Naive thymus-derived CD4-positive, alpha-beta T cell (primary cell): ENCODE measurements at regions not wholly inside any gene's neighbourhood (a gene's known extent, or its start where the extent isn't known, plus 50 kb on each side); places are given as distances from the start of the nearest gene placed in this dataset.

Experiments
- ATAC-seq: fragments of 150-1000 bp; cut with Tn5 transposase; 2 replicates; pipeline ENCODE4 v1.10.0; 2021; ENCODE audit warnings: mild to moderate bottlenecking, moderate library complexity
- CTCF ChIA-PET: fragments of 350-600 bp; sonication (Branson Sonifier 250); formaldehyde crosslinking; loops from one replicate; lab custom pipeline; 2021; ENCODE audit warnings: antibody characterized with exemption; lab: Charles Lee
- POLR2A ChIA-PET: fragments of 350-600 bp; sonication (Branson Sonifier 250); formaldehyde crosslinking; loops from one replicate; lab custom pipeline; 2021; ENCODE audit warnings: antibody characterized with exemption, inconsistent platforms; lab: Charles Lee
- DNase-seq, 9 donors: peaks; one replicate each; pipeline versions ENCODE4 v3.0.0 to v3.0.0-alpha.2; 2020 to 2022; ENCODE audit warnings: mixed read lengths in 1 of 9
- H3K27ac ChIP-seq: one replicate; pipeline ENCODE4 v1.7.0; 2013; ENCODE audit warnings: mild to moderate bottlenecking, low read depth, low read length, moderate library complexity
- H3K27me3 ChIP-seq, 2 donors: one replicate each; pipeline ENCODE4 v1.7.0; 2013; ENCODE audit warnings: low read length in 2 of 2, mild to moderate bottlenecking in 2 of 2, moderate library complexity in 2 of 2; ENCODE audit not compliant: control insufficient read depth in 2 of 2, insufficient read depth in 2 of 2
- H3K36me3 ChIP-seq, 3 experiments: 1 replicate in 2 of 3; 2 replicates in 1 of 3; pipeline ENCODE4 v1.7.0; 2013; ENCODE audit warnings: low read length in 3 of 3, mild to moderate bottlenecking in 3 of 3, moderate library complexity in 1 of 3; ENCODE audit not compliant: insufficient read depth in 3 of 3, control insufficient read depth in 2 of 3
- H3K4me1 ChIP-seq, 2 donors: one replicate each; pipeline ENCODE4 v1.7.0; 2013; ENCODE audit warnings: low read length in 2 of 2, mild to moderate bottlenecking in 2 of 2, moderate library complexity in 1 of 2; ENCODE audit not compliant: control insufficient read depth in 2 of 2, insufficient read depth in 2 of 2
- H3K4me3 ChIP-seq: 2 replicates; pipeline ENCODE4 v1.7.0; 2013; ENCODE audit warnings: mild to moderate bottlenecking, low read length
- H3K9me3 ChIP-seq, 3 experiments: 1 replicate in 2 of 3; 2 replicates in 1 of 3; pipeline ENCODE4 v1.7.0; 2013; ENCODE audit warnings: low read length in 3 of 3; ENCODE audit not compliant: control insufficient read depth in 2 of 3
- H3K27ac Mint-ChIP-seq, 9 donors: one replicate each; pipeline ENCODE4 v1.8.0; 2020 to 2022; ENCODE audit warnings: mixed read lengths in 9 of 9, mild to moderate bottlenecking in 8 of 9, moderate library complexity in 5 of 9, inconsistent platforms in 2 of 9
- H3K27me3 Mint-ChIP-seq, 5 donors: one replicate each; pipeline ENCODE4 v1.8.0; 2021 to 2022; ENCODE audit warnings: mixed read lengths in 5 of 5, mild to moderate bottlenecking in 1 of 5
- H3K36me3 Mint-ChIP-seq, 5 donors: one replicate each; pipeline ENCODE4 v1.8.0; 2020 to 2022; ENCODE audit warnings: mixed read lengths in 5 of 5, mild to moderate bottlenecking in 3 of 5, inconsistent platforms in 1 of 5
- H3K4me1 Mint-ChIP-seq, 7 donors: one replicate each; pipeline ENCODE4 v1.8.0; 2020 to 2022; ENCODE audit warnings: mixed read lengths in 7 of 7, mild to moderate bottlenecking in 3 of 7, inconsistent platforms in 1 of 7
- H3K4me3 Mint-ChIP-seq, 10 donors: one replicate each; pipeline ENCODE4 v1.8.0; 2020 to 2022; ENCODE audit warnings: mild to moderate bottlenecking in 10 of 10, mixed read lengths in 10 of 10, moderate library complexity in 6 of 10, inconsistent platforms in 2 of 10
- H3K9me3 Mint-ChIP-seq, 11 donors: one replicate each; pipeline ENCODE4 v1.8.0; 2020 to 2022; ENCODE audit warnings: mixed read lengths in 11 of 11, mild to moderate bottlenecking in 4 of 11, inconsistent platforms in 1 of 11, moderate library complexity in 1 of 11
- intact Hi-C, 2 donors: fragments of 100-400 bp; cut with micrococcal nuclease; formaldehyde crosslinking; loops; one replicate each; pipeline ENCODE4 v1.15.1; 2023

- DNase-seq (no peak), ATAC-seq (no peak)
- Mint-ChIP-seq H3K4me3 (no peak overlapping the region), H3K27ac (no peak overlapping the region), H3K4me1 (no peaks in the 10 kb centered on the region), H3K27me3 (no peaks in the 10 kb centered on the region), H3K9me3 (peaks cover 0 to 10% (median 3%) of the 10 kb centered on the region in 11 donors), H3K36me3 (no peaks in the 10 kb centered on the region)
- no peaks in the 10 kb centered on the region for H3K27me3 ChIP-seq
- H3K9me3 ChIP-seq: no peaks in the 10 kb centered on the region
- H3K4me3 ChIP-seq: no peak overlapping the region
- ChIA-PET POLR2A (no interaction called here), CTCF (no interaction called here)
- H3K4me1 ChIP-seq: no peaks in the 10 kb centered on the region
- intact Hi-C loops: no loop called here
- H3K27ac ChIP-seq: no peak overlapping the region
- no peaks in the 10 kb centered on the region for H3K36me3 ChIP-seq
Observed at GRCh38 chr7:41351091-41351490, 351.8 kb downstream of the INHBA start.

- ChIA-PET POLR2A (no interaction called here), CTCF (no interaction called here)
- Histone ChIP-seq H3K27ac (no peak overlapping the region), H3K4me3 (no peak overlapping the region), H3K36me3 (no peaks in the 10 kb centered on the region), H3K27me3 (no peaks in the 10 kb centered on the region), H3K4me1 (no peaks in the 10 kb centered on the region), H3K9me3 (no peaks in the 10 kb centered on the region)
- H3K27me3 Mint-ChIP-seq: peaks cover 0 to 6% (median 0%) of the 10 kb centered on the region in 5 donors
- H3K4me3 Mint-ChIP-seq: no peak overlapping the region
- peaks cover 0 to 11% (median 3%) of the 10 kb centered on the region in 11 donors for H3K9me3 Mint-ChIP-seq
- intact Hi-C loops: no loop called here
- no peak for DNase-seq
- H3K4me1 Mint-ChIP-seq: no peaks in the 10 kb centered on the region
- no peak for ATAC-seq
- H3K27ac Mint-ChIP-seq: no peak overlapping the region
- H3K36me3 Mint-ChIP-seq: no peaks in the 10 kb centered on the region
Observed at GRCh38 chr7:41346878-41347277, 356.0 kb downstream of the INHBA start.

GRCh38 chr7:41339913-41340676 is 362.8 kb downstream of the INHBA start:
- intact Hi-C loops: no loop called here
- peaks cover 0 to 2% (median 0%) of the 10 kb centered on the region in 7 donors for H3K4me1 Mint-ChIP-seq
- H3K9me3 Mint-ChIP-seq: peaks cover 0 to 15% (median 4%) of the 10 kb centered on the region in 11 donors
- H3K4me3 Mint-ChIP-seq: no peak overlapping the region
- Histone ChIP-seq H3K27ac (no peak overlapping the region), H3K4me3 (no peak overlapping the region), H3K27me3 (no peaks in the 10 kb centered on the region), H3K9me3 (no peaks in the 10 kb centered on the region), H3K4me1 (no peaks in the 10 kb centered on the region), H3K36me3 (no peaks in the 10 kb centered on the region)
- ChIA-PET CTCF (no interaction called here), POLR2A (no interaction called here)
- no peak overlapping the region for H3K27ac Mint-ChIP-seq
- peaks cover 0 to 6% (median 0%) of the 10 kb centered on the region in 5 donors for H3K27me3 Mint-ChIP-seq
- ATAC-seq (no peak), DNase-seq (no peak)
- no peaks in the 10 kb centered on the region for H3K36me3 Mint-ChIP-seq

- H3K27ac ChIP-seq: no peak overlapping the region
- no peak overlapping the region for H3K4me3 ChIP-seq
- no peaks in the 10 kb centered on the region for H3K9me3 ChIP-seq
- Mint-ChIP-seq H3K27me3 (no peaks in the 10 kb centered on the region), H3K4me3 (no peak overlapping the region), H3K27ac (no peak overlapping the region), H3K4me1 (peaks cover 0 to 2% (median 0%) of the 10 kb centered on the region in 7 donors), H3K36me3 (no peaks in the 10 kb centered on the region), H3K9me3 (peaks cover 0 to 5% (median 0%) of the 10 kb centered on the region in 11 donors)
- intact Hi-C loops: no loop called here
- no peaks in the 10 kb centered on the region for H3K4me1 ChIP-seq
- DNase-seq (no peak), ATAC-seq (no peak)
- ChIA-PET POLR2A (no interaction called here), CTCF (no interaction called here)
- H3K27me3 ChIP-seq: no peaks in the 10 kb centered on the region
- H3K36me3 ChIP-seq: no peaks in the 10 kb centered on the region
Observed at GRCh38 chr7:41336981-41337380, 365.9 kb downstream of the INHBA start.

GRCh38 chr7:41336455-41336952 is 366.4 kb downstream of the INHBA start:
- no peak overlapping the region for H3K27ac ChIP-seq
- no peaks in the 10 kb centered on the region for H3K36me3 ChIP-seq
- no peaks in the 10 kb centered on the region for H3K27me3 ChIP-seq
- POLR2A ChIA-PET: no interaction called here
- no peak overlapping the region for H3K4me3 ChIP-seq
- no peaks in the 10 kb centered on the region for H3K9me3 ChIP-seq
- CTCF ChIA-PET: no interaction called here
- no peak for DNase-seq
- no peaks in the 10 kb centered on the region for H3K4me1 ChIP-seq
- H3K9me3 Mint-ChIP-seq: peaks cover 0 to 3% (median 0%) of the 10 kb centered on the region in 11 donors
- peaks cover 0 to 2% (median 0%) of the 10 kb centered on the region in 7 donors for H3K4me1 Mint-ChIP-seq
- no peaks in the 10 kb centered on the region for H3K36me3 Mint-ChIP-seq
- intact Hi-C loops: no loop called here
- no peak for ATAC-seq
- H3K27me3 Mint-ChIP-seq: no peaks in the 10 kb centered on the region
- H3K27ac Mint-ChIP-seq: no peak overlapping the region
- no peak overlapping the region for H3K4me3 Mint-ChIP-seq

GRCh38 chr7:41334071-41334862 is 368.6 kb downstream of the INHBA start:
- intact Hi-C loops: no loop called here
- ChIA-PET POLR2A (no interaction called here), CTCF (no interaction called here)
- no peak for ATAC-seq
- H3K27ac ChIP-seq: no peak overlapping the region
- DNase-seq: no peak
- Mint-ChIP-seq H3K36me3 (no peaks in the 10 kb centered on the region), H3K4me1 (peaks cover 0 to 2% (median 0%) of the 10 kb centered on the region in 7 donors), H3K27ac (no peak overlapping the region), H3K9me3 (peaks cover 0 to 8% (median 0%) of the 10 kb centered on the region in 11 donors), H3K4me3 (no peak overlapping the region), H3K27me3 (no peaks in the 10 kb centered on the region)
- H3K4me1 ChIP-seq: no peaks in the 10 kb centered on the region
- H3K36me3 ChIP-seq: no peaks in the 10 kb centered on the region
- H3K4me3 ChIP-seq: no peak overlapping the region
- no peaks in the 10 kb centered on the region for H3K27me3 ChIP-seq
- no peaks in the 10 kb centered on the region for H3K9me3 ChIP-seq
